ENCODE measurements at regions not wholly inside any gene's neighbourhood (a gene's known extent, or its start where the extent isn't known, plus 50 kb on each side); places are given as distances from the start of the nearest gene placed in this dataset.

- no peak for TF ChIP-seq CTCF (IDR thresholded peaks at IDR 0.05; ENCODE audit: insufficient read depth, missing control alignments)
- FAIRE-seq (no peak), DNase-seq (ENCODE audit: insufficient read length, low spot score) (no peak)
Measured at GRCh38 chr4:28926156-28926555, 1794.0 kb upstream of the PCDH7 start.

GRCh38 chr4:28942631-28943030 lies 1777.5 kb upstream of the PCDH7 start:
- FAIRE-seq: no peak
- no peak for DNase-seq (ENCODE audit: insufficient read length, low spot score)
- no peak for TF ChIP-seq CTCF (IDR thresholded peaks at IDR 0.05; ENCODE audit: insufficient read depth, missing control alignments)

GRCh38 chr4:28947374-28947773 lies 1772.8 kb upstream of the PCDH7 start:
- no peak for TF ChIP-seq CTCF (IDR thresholded peaks at IDR 0.05; ENCODE audit: insufficient read depth, missing control alignments)
- no peak for DNase-seq (ENCODE audit: insufficient read length, low spot score)
- FAIRE-seq: no peak

GRCh38 chr4:28948501-28948900 lies 1771.7 kb upstream of the PCDH7 start:
- no peak for TF ChIP-seq CTCF (IDR thresholded peaks at IDR 0.05; ENCODE audit: insufficient read depth, missing control alignments)
- no peak for DNase-seq (ENCODE audit: insufficient read length, low spot score)
- no peak for FAIRE-seq

- DNase-seq (ENCODE audit: insufficient read length, low spot score): no peak
- TF ChIP-seq CTCF (IDR thresholded peaks at IDR 0.05; ENCODE audit: insufficient read depth, missing control alignments): no peak
- no peak for FAIRE-seq
Measured at GRCh38 chr4:28966982-28967381, 1753.2 kb upstream of the PCDH7 start.

- FAIRE-seq: no peak
- no peak for TF ChIP-seq CTCF (IDR thresholded peaks at IDR 0.05; ENCODE audit: insufficient read depth, missing control alignments)
Measured at GRCh38 chr4:28973587-28974350, 1746.4 kb upstream of the PCDH7 start.

GRCh38 chr4:28976369-28976768 lies 1743.8 kb upstream of the PCDH7 start:
- no peak for TF ChIP-seq CTCF (IDR thresholded peaks at IDR 0.05; ENCODE audit: insufficient read depth, missing control alignments)
- DNase-seq (ENCODE audit: insufficient read length, low spot score) (no peak), FAIRE-seq (no peak)

More at GRCh38 chr4:28973587-28974350, 1746.4 kb upstream of the PCDH7 start:
- no peak for DNase-seq (ENCODE audit: insufficient read length, low spot score)
